Activated CD8-positive, alpha-beta memory T cell treated with anti-CD3 and anti-CD28 coated beads for 24 hours (primary cell): ENCODE measurements at regions not wholly inside any gene's neighbourhood (a gene's known extent, or its start where the extent isn't known, plus 50 kb on each side); places are given as distances from the start of the nearest gene placed in this dataset.

Experiments
- DNase-seq: peaks from one replicate; pipeline ENCODE4 v3.0.0-alpha.2; 2020

DNA sequence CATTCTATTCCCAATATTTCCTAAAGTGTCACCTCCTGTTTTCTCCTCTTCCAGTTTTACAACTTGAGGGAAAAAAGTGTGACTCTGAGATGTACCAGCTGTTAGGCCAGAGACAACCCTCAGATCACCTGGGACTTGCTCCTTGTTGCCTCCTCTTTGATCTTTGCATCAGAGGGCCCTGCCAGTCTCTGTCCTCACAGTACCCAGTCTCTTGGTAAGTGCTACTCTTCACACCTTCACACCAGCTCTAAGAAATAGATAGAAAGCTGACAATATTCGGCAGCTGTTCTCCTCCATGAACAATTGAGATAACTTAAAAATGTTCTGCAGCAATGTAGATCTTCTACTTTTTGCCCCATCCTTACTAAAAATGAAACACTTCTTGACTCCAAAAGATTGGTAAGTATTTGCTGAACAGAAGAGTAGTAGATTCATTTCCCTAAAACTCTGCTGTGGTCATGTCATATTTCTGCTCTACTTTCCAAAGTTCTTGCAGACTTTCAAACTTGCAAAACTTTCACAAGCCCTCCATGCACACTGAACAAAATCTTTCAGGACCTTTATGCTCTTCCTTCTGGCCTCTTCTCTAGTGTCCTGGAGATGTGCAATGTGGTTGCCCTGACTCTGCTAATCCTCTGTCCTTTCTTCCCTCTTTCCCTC lies 188.6 kb downstream of the SNX18 start:
- no peak for DNase-seq

DNA sequence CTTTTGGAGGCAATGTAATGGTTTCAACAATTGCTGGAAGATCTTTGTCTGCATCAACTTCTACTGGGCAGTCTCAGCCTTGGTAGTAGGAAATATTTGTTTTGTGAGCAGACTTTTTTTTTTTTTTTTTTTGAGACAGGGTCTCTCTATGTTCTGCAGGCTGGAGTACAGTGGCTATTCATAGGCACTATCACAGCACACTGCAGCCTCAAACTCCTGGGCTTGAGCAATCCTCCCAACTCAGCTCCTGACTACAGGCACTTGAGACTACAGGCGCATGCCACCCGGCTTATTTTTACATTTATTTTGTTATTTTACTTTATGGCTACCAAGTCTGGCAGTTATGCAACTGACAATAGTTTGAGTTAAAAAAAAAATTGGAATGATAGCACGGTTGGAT lies 187.3 kb downstream of the SNX18 start:
- no peak for DNase-seq

DNA sequence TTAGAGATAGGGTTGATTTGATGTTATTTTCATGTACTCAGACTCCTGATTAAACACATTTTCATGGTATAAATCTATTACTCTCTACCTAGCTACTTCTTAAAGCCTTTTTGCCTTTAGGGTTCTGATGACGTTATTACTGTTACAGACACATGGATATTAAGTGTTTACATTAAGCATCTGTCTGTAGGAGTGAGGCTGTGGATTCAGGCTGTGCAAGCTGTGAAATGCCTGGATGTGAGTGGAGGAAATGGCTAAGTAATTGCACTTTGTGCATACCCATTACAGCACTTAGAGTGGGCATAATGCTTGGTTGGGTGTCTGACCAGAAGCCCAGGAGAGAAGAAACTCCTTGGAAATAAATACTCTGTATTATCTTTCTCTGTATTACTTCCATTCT lies 186.8 kb downstream of the SNX18 start:
- no peak for DNase-seq

DNA sequence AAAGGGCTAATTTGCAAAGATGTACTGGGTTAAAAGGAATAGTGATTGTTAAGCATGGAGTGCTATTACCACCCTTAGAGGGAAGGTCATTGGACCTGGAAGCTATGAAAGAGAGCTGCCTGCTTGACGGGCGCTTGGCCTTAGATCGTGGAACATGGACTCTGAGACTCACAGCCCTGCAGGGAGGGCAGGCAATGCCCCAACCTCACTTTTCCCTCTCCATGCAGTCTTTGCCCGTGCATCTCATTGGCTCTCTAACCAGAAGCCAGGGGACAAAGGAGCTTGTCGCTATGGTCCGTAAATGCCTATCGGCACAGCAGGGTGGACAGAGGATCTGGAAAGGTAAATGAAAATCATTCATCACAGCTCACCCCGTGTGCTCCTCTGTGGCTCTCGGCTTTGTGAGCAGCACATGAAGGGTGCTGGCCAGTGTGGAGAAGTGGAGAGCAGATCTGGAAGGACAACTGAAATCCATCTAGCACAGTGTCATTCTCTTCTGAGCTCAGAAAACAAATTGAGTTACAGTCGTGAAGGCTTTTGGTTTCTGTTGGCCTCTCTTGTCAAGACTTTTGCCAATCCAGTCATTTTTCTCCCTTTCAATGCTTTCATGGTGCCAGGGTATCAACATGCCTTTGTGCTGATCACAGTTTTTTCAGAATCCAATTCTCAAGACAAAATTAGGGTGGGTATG lies 186.2 kb downstream of the SNX18 start:
- DNase-seq, result no peak

DNA sequence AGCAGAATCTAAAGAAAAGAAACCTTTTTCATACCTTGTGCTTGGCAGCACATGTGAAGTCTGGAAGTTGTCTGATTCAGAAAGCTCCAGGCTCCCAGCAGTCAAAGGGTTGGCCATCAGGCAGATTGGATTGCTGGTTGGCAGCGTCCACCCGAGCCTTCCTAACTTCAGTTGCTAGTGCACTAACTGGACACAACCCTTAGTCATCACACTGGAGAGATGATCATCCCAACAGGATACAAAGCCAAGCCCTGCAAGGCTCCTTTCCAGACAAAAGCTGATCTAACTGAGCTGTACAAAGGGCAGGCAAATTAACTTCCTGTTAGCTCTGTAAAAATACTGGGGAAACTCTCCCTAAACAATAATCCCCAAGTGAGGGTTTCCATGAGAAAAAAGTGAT lies 185.6 kb downstream of the SNX18 start:
- no peak for DNase-seq

DNA sequence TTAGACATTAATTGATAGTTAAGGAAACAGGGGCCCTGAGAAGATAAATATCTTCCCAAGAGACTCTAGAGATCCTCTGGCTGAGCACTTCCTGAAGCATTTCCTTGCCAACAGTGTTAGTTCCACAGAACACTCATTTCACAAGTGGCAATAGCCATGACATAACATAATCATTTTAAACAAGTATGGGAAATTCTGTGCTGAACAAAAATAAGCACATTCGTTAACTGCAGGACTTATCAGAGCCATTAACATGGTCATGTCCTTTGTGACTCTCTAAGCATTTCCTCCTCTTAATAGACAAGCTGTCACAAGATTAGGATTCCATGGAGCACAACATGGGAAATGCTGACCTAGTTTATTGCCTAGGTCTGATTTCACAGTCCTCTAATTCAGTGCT lies 184.9 kb downstream of the SNX18 start:
- no peak for DNase-seq

DNA sequence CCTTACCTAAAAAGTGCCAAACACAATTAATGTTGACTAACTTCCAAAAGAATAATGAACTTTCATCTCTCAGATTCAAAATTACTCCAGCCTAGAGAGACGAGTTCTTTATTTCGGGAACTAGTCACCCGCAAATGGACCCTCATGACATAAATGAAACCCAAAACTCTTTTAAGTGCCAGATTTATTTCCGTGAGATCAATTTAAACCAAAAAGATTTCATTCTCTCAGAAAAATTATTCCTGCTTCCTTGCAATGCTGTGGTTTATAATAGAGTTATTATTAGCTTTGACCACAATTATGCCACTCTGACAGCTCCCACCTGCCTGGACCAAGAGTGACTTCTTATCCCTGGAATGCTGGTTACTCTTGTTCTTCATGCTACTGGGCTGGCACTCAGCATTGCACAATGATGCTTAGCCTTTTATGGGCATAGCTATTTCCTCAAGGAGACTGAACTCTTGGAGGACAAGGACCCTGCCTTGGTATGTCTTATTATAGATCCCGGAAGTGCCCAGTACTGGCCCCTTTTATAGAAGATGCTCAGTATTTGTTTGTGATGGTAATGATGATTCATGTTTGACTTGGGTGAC lies 183.5 kb downstream of the SNX18 start:
- DNase-seq, result no peak

DNA sequence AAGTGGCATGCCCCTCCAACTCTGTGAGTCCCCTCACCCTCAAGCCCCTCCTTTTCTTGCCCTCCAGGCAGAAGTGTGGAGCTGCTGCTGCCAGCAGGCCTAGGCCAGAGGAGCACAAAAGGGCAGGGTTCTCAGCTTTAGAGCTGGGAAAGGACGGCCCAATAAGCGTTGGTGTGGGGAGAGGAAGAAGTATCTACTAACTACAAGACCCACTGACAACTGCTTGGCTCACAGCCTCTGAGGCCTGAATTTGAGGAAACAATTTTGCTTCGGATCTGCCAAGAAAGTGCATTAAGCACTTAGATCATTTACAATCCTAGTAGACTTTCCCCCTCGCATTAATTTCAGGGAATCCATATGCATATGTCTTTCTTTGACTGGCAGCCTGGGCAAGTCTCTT lies 179.4 kb downstream of the SNX18 start:
- no peak for DNase-seq

DNA sequence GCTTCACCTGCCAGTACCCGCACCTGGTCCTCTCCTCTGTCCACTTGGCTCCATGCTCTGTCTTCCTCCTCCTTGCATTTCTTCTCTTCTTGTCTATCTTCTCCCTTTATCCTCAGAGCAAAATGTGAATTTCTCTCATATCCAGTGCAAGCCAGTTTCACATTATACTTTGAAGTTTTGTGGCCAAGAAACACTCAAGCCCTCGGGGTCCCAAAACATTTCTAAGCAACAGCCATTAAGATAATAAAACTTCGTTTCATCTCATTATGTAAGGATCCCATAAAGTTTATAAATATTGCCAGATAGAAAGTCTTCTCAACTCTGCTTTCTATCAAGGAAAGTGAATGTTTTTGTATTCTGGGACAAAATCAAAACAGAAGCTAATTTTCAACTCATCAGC lies 178.8 kb downstream of the SNX18 start:
- no peak for DNase-seq

DNA sequence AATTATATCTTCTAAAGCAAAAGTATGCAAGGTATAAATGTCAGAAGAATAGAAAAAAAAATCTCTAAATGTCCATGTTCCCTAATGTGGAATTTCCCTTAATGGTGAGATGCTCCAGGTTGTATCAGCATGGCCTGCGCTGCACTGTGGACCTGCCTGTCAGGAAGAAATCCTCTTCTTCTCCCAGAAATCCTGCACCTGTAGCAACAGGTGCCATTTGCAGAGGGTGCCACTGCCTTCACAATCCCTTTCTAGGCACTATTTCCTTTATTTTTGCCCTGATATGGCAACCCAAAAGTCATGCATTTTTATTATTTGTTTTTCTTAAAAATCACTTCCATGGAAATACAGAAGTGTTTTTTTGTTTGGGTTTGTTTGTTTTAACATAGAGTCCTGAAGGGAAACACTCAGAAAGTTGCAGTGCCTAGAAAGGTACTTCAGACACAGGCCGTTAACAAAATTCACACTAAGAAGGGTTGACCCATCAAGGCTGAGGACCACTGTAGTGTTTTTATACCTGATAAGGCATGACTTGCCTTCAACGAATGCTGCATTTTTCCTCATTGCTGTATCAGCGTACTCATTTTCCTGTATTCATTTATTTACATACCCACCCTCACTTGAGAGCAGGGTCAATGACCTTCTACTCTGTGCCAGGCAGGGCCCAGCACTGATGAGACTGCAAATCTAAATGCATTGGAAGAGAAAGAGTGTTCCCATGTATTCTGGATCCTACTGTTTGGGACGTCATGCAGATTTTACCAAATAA lies 177.8 kb downstream of the SNX18 start:
- DNase-seq, result no peak

DNA sequence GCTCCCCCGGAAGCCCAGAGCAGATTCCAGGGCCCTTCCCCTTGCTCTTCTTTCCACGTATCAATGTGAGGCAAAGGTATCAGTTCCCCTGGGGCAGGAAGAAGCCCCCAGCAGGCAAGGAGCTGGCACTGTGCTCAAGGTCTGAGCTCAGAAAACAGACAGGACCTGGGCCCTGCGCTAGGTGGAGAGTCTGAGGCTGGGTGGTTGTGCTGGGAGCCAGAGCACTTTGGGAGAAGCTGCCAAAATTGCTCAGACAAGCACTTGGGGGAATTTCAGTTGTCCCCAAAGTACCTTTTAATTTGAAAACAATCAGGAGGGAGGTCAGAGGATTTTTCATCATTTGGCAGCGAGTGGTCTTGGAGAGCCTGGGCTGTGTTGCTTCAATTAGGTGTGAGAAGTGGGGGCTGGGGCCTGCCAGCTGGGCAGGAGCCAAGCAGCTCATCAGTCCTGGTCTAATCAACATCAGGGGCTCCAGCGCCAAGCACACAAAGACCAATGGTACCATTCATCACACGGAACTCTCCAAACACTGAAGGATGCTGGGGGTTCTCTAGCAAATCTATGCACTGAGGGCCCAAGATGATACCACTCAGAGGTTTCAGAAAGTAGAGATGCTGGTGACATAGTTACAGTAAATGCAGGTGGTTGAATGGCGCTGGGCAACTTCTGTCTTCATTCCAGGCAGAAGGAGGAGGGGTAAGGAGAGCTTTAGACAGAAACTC lies 176.5 kb downstream of the SNX18 start:
- no peak for DNase-seq

DNA sequence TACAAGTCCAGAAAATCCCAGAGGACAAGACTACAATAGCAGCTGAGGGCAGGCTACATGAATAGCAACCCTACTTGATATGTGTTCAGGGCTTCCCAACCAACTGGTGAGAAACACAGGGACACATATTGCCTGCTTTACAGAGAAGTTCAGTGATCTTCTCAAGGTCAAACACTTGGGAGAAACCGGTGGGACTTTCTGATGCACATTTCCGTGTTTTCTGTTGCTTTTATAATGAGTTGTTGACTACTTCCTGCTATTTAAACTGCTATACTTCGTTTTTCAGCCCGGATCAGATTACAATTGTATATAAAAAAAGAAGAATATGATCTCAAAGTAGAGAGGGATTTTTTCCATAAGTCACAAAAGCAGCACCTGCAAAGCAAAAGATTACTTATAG lies 175.1 kb downstream of the SNX18 start:
- DNase-seq, result no peak

DNA sequence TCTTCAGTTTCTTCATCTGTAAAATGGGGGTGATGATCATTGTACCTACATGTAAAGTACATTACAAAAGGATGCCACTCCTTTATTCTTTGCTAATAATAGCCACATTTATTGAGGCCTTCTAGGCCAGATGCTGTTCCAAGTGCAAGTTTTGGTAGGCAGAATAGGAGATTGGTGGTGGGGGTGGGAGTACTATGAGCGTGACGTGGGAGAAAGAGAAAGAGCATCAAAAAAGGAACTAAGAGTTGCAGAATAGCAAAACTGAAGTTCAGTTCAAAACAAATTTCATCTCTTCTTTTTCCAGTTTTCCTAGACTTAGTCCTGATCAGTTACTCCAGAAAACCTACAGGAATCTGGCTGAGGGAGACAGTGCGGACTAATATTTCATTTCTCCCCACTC lies 174.1 kb downstream of the SNX18 start:
- DNase-seq, result no peak

DNA sequence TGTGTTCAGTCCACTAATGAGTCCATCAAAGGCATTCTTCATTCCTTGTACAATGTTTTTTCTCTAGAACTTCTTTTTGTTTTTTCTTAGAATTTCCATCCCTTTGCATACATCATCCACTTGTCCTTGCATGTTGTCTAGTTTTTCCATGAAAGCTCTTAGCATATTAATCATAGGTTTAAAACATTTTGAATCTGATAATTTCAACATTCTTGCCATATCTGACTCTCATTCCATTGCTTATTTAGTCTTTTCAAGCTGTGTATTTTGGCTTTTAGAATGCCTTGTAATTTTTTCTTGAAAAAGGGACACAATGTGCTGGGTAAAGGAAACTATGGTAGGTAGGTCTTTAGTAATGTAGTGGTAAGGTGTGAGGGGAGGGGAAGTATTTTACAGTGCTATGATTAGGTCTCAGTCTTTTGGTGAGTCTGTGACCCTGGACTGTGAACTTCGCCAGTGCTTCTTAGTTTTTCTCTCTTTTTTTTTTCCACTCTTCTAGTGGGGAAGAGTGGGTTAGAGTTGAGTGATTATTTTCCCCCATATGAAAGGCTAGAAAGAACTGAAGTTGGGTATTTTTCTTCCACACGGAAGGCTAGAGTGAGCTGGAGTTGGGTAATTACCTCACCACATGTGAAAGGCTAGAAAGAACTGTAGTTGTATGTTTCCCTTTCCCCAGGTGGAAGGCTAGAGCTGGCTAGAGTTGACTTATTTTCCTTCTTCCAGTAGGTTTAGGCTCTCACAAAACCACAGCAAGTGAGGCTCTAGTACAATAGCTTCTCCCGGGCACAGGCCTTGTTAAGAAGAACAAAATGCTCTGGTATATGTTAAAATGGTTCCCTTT lies 172.1 kb downstream of the SNX18 start:
- DNase-seq, result no peak

DNA sequence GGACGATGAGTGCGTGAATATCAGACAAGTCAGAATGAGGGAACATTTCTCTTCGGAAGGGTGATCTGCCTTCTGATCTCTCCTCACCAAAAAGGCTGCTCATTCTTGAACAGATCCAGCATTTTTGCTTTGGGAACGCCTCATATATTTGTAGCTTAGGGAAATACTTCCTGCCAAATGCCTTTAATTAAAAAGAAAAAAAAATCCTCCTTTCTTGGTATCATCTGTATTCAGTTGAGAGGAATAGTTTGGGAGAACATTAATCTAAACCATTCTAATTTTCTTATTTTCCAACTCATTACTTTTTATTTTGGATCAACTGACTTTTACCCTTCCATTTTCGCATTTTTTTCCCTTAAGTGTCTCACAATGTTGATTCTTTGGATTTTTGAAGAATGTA lies 163.4 kb downstream of the SNX18 start:
- DNase-seq, result no peak

DNA sequence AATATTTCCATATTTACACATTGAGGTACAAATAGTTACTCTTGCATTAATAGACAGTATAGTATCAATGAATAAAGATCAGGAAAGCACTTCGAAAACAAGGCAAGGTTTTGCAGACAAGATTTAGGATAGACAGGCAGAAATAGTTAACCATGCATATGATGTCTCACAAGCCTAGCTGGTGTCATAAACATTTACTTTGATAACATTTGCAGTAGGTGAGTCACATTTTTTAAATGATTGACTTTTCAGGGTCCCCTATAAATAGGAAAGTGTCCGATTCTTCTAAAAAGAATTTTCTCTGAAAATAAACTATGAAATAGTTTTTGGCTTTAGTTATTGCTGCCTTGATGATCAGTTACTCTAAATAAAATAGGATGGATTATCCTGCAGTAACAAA lies 162.1 kb downstream of the SNX18 start:
- no peak for DNase-seq

DNA sequence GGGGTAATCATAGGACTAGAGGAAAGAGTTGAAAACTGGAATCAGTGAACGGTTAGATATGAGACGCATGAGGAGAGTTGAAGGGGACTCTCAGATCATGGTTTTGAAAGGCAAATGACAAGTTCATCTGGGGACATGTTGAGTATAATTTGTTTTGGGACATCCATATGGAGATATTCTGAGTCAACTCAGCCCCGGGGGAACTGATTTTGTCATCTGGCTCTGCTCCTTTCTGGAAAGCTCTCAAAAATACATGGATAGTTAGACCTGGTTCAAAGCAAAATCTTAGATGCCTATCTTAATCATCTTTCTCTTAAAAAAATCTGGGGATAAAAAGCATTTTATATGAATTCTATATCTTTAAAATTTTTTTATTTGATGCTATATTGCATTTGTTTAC lies 161.2 kb downstream of the SNX18 start:
- DNase-seq, result no peak

DNA sequence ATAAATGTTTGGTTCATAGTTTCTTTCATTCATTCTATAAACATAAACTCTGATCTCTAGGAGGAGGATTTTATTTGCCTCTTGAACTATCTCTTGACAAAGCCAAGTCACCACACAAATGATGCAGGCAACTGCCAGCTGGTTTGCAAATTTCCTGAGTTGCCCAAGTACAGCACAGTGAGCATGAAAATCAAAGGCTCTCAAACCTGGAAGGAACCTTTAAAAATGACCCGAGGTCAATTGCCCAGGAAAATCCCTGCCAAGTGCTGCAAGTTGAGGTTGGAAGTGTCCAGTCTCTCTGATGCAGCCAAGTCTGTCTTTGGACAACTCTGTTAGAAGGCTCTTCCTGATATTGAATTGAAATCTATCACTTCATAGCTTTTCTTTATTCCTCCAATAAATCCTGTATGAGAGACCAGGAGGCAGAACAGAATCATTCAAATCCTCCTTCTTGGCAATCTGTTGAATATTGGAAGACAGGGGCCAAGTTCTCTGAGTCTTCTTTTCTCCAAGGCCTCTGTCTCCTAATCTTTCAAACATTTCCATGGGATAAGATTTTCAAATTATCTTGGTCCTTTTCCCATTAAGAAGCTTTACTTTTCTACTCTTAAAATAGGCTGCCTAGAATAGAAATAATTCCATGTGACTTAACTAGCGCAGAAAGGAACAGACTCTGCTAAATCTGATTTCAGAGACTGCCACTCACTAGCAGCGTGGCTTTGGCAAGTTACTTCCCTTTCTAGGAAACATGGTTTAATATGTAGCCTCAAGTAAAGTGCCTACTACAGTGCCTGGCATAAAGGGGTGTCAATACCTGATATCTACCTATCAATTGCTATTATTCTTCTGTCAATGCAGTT lies 159.2 kb downstream of the SNX18 start:
- no peak for DNase-seq

DNA sequence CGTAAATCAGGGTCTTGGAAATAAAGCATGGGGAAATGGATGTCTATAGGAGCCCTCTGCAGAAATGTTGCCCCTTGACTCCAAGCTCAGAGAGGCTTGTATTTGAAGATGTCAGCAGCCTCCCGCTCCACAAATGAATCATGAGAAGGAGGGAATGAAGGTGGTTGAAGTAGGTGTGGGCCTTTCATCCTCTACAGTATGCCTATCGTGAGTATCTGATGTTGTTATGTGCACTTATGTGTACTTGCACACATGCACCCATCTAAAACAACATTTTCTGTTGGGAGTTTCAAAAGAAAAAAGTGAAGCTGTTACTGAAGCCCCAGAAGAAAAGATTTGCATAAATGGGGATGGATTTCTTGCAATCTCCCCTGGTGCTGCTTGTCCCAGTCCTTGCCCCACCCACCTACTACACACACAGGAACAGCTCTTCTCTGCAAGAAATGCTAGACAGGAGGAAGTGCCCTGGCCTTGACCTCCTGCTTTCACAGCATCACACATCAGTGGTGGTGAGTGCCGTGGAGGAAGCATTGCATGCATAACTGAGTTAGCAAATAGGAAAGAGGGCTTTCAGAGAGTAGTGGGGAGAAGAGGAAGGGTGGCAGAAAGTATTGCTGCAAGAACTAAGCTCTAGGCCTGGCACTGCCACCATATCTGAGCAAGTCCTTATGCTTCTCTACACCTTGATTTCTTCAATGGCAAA lies 156.1 kb downstream of the SNX18 start:
- DNase-seq, result peak; percentile 67

DNA sequence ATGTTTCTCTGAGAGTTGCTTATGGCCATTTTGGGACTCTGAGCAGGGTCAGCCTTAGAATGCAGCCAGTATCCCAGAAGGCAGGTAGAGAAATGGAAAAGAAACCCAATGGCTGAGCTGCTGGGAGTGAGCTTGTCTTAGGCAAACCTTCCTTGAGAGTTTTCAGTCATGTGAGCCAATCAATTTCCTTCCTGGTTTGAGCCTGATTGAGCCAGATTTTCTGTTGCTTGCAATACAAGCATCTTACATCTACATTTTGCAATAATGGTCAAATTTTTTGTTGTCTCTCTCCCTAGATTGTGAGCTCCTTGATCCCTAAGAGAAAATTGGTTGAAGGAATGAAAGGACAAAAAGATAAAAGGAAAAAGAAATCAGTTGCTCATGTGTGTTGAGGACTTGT lies 155.3 kb downstream of the SNX18 start:
- DNase-seq, result no peak

DNA sequence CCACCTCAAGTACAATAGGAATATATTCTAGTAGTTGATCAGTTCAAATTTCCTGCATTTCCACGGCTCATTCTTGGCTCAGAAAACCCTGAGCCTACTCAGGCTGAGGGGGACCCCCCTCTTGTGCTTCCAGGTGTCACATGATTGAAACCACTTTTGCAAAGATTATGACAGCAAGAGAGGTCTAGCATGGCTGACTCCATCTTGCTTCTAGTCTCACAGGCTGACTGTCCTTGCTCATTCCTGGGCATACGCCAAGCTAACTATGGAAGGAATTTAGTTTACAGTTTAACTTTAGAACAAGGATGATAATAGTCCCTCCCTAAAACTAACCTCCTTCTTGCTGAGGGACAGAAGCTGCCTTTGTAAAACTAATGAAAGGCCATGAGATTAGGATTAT lies 154.1 kb downstream of the SNX18 start:
- DNase-seq, result no peak
